DND-41 (cell line): ENCODE measurements at regions not wholly inside any gene's neighbourhood (a gene's known extent, or its start where the extent isn't known, plus 50 kb on each side); places are given as distances from the start of the nearest gene placed in this dataset.

Experiments
- EZH2 ChIP-seq: IDR thresholded peaks from 3 replicates; pipeline ENCODE4 v1.6.1; 2012; ENCODE audit warnings: borderline replicate concordance, low read depth, mild to moderate bottlenecking, moderate library complexity, low read length, inconsistent platforms; ENCODE audit not compliant: severe bottlenecking
- TF ChIP-seq, protein P1 (sequence below): IDR thresholded peaks from 2 replicates; pipeline ENCODE4 v1.5.1; 2012; ENCODE audit warnings: borderline replicate concordance, low read length, moderate library complexity, mild to moderate bottlenecking; ENCODE audit not compliant: poor library complexity, severe bottlenecking; ENCODE audit errors: extremely low read depth

DNA sequence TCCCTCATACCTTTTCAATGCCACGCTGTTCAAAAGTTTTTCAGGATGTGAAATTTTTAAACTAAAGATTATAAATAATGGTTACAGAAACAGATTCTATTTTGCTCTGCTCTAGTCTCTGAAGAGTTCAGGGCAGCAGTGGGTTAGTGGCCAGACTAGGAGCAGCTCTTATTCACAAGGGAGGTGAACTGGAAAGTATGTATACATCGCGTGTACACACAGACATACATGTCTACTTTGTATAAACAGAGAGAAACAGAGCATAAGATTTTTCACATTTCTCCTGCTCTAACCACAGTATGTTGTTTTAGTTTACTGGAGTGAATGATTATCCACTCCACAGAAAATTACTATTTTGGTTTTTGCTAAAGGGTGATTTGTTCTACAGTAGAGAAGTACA, 74.4 kb upstream of the CRY1 start:
- TF ChIP-seq, protein P1, sequence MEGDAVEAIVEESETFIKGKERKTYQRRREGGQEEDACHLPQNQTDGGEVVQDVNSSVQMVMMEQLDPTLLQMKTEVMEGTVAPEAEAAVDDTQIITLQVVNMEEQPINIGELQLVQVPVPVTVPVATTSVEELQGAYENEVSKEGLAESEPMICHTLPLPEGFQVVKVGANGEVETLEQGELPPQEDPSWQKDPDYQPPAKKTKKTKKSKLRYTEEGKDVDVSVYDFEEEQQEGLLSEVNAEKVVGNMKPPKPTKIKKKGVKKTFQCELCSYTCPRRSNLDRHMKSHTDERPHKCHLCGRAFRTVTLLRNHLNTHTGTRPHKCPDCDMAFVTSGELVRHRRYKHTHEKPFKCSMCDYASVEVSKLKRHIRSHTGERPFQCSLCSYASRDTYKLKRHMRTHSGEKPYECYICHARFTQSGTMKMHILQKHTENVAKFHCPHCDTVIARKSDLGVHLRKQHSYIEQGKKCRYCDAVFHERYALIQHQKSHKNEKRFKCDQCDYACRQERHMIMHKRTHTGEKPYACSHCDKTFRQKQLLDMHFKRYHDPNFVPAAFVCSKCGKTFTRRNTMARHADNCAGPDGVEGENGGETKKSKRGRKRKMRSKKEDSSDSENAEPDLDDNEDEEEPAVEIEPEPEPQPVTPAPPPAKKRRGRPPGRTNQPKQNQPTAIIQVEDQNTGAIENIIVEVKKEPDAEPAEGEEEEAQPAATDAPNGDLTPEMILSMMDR = no peak
- no peak for TF ChIP-seq EZH2
